ENCODE measurements at regions not wholly inside any gene's neighbourhood (a gene's known extent, or its start where the extent isn't known, plus 50 kb on each side); places are given as distances from the start of the nearest gene placed in this dataset.

- TF ChIP-seq E2F1 (CRISPR knock-in tag; IDR thresholded peaks at IDR 0.05) = no peak
Observed at GRCh38 chr3:74003734-74004133, 379.0 kb upstream of the PDZRN3 start (continued).

DNA sequence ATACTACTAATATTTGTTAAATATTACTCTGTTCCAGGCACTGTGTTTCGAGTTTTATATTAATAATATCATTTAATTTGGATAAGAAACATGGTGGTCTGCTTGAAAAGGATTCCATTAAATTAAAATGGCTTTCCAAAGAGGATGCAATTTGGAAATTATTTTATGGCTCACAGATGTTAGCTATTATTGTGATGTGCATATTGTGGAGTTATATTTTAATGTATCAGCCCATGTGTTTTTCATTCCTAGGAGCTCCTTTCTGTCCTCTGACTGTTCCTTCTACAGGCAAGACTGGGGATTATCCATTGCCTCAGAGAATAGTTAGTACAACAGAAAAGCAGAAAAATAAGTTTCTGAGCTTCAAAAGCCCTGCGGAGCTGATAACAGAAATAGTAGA is 376.7 kb upstream of the PDZRN3 start:
- Mint-ChIP-seq H3K27me3 (ENCODE audit: low read depth) (no peaks in the 10 kb centered on the region), H3K9me3 (peaks cover 3% of the 10 kb centered on the region; the same call in 1 of the 2 replicates), H3K4me3 (no peak overlapping the region), H3K27ac (no peak overlapping the region), H3K4me1 (no peaks in the 10 kb centered on the region), H3K36me3 (no peaks in the 10 kb centered on the region)
- no peak for ATAC-seq
- ChIA-PET POLR2A (no interaction called here), CTCF (no interaction called here)
- TF ChIP-seq SMAD3 (CRISPR knock-in tag; IDR thresholded peaks at IDR 0.05; ENCODE audit: borderline replicate concordance) = no peak
- TF ChIP-seq FOXJ3 (CRISPR knock-in tag; IDR thresholded peaks at IDR 0.05; ENCODE audit: borderline replicate concordance) = no peak
- TF ChIP-seq USF1 (CRISPR knock-in tag; IDR thresholded peaks at IDR 0.05) = no peak
- TF ChIP-seq MAX (CRISPR knock-in tag; IDR thresholded peaks at IDR 0.05) = no peak
- no peak for TF ChIP-seq SOX15 (CRISPR knock-in tag; IDR thresholded peaks at IDR 0.05)
- TF ChIP-seq, protein P1, sequence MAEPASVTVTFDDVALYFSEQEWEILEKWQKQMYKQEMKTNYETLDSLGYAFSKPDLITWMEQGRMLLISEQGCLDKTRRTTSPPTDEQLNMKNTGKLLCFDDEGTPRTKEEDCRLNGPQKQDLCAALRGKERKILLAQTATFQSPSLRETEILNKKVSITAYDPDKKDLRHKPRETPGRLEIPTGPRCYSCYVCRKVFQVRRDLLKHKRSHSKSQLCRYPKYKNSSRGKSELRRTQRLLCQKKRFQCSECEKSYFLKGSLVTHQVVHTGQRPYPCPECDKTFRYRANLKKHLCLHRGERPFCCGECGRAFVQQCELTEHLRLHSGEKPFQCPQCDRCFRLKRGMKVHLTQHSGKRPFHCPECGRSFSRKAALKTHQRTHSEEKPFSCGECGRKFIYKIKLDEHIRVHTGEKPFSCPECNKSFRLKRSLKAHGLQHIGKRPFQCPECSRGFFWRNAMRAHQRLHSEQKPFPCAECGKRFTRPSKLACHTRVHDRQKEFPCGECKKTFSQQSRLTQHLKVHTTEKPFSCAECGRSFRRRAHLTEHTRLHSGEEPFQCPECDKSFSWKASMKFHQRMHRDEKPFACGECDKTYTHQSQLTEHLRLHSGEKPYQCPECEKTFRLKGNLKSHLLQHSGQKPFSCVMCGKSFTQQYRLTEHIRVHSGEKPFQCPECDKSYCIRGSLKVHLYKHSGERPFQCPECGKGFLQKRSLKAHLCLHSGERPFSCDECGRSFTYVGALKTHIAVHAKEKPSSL (CRISPR knock-in tag; conservative IDR thresholded peaks at IDR 0.05) = no peak
- no peak for DNase-seq (ENCODE audit: low spot score)

GRCh38 chr3:74000725-74001124 is 376.0 kb upstream of the PDZRN3 start:
- H3K4me1 Mint-ChIP-seq = no peaks in the 10 kb centered on the region
- H3K9me3 Mint-ChIP-seq = peaks cover 3% of the 10 kb centered on the region; the same call in 1 of the 2 replicates
- ATAC-seq (no peak), DNase-seq (ENCODE audit: low spot score) (no peak)
- H3K36me3 Mint-ChIP-seq = no peaks in the 10 kb centered on the region
- no peak overlapping the region for H3K4me3 Mint-ChIP-seq
- ChIA-PET CTCF (no interaction called here), POLR2A (no interaction called here)
- H3K27me3 Mint-ChIP-seq (ENCODE audit: low read depth) = no peaks in the 10 kb centered on the region
- no peak overlapping the region for H3K27ac Mint-ChIP-seq
- TF ChIP-seq NR2C2 (CRISPR knock-in tag; IDR thresholded peaks at IDR 0.05) (no peak), ZNF121 (CRISPR knock-in tag; IDR thresholded peaks at IDR 0.05) (no peak), GRHL2 (CRISPR knock-in tag; IDR thresholded peaks at IDR 0.05; ENCODE audit: insufficient replicate concordance, severe bottlenecking) (no peak), ATF3 (CRISPR knock-in tag; conservative IDR thresholded peaks at IDR 0.05) (no peak), RELA (CRISPR knock-in tag; IDR thresholded peaks at IDR 0.05; ENCODE audit: borderline replicate concordance) (no peak), FOXJ3 (CRISPR knock-in tag; IDR thresholded peaks at IDR 0.05; ENCODE audit: borderline replicate concordance) (no peak), ZNF423 (CRISPR knock-in tag; IDR thresholded peaks at IDR 0.05) (no peak), ARID4B (CRISPR knock-in tag; IDR thresholded peaks at IDR 0.05; ENCODE audit: borderline replicate concordance) (no peak), AR (CRISPR knock-in tag; IDR thresholded peaks at IDR 0.05) (no peak), ZNF281 (CRISPR knock-in tag; IDR thresholded peaks at IDR 0.05) (no peak), KAT7 (CRISPR knock-in tag; IDR thresholded peaks at IDR 0.05; ENCODE audit: borderline replicate concordance) (no peak)
